ENCODE measurements at regions not wholly inside any gene's neighbourhood (a gene's known extent, or its start where the extent isn't known, plus 50 kb on each side); places are given as distances from the start of the nearest gene placed in this dataset.
"Not testable (repeated sequence)": the region's sequence is repeated elsewhere in the genome, so short reads cannot be mapped to it uniquely, and the experiment has no call there.

- intact Hi-C loops (cut with DNase I): no loop called here
- H3K4me1 ChIP-seq: no peaks in the 10 kb centered on the region
- no peak overlapping the region for H3K27ac ChIP-seq (replicated peaks in 1 of 4)
- peaks cover 0 to 25% (median 0%) of the 10 kb centered on the region in 4 donors for H3K27me3 ChIP-seq
- 81% methylated on average over 13 of the region's 13 CpGs for WGBS
- no peak for DNase-seq (ENCODE audit: extremely low spot score)
- H3K36me3 ChIP-seq: no peaks in the 10 kb centered on the region
- H3K9me3 ChIP-seq: peaks cover 0 to 35% (median 0%) of the 10 kb centered on the region in 4 donors
- TF ChIP-seq CTCF (IDR thresholded peaks at IDR 0.05) (no peak), POLR2A (IDR thresholded peaks at IDR 0.05; ENCODE audit: low read depth) (no peak), EP300 (IDR thresholded peaks at IDR 0.05) (no peak), POLR2AphosphoS5 (IDR thresholded peaks at IDR 0.05) (no peak)
- no peak overlapping the region for H3K4me3 ChIP-seq
These were observed 282.2 kb downstream of the ALG10 start for GRCh38 chr12:34304546-34304945.

GRCh38 chr12:34305176-34305575, 282.9 kb downstream of the ALG10 start:
- H3K27me3 ChIP-seq: peaks cover 0 to 22% (median 0%) of the 10 kb centered on the region in 4 donors
- WGBS: 89% methylated on average over 21 of the region's 21 CpGs
- no peak overlapping the region for H3K27ac ChIP-seq (replicated peaks in 1 of 4)
- H3K36me3 ChIP-seq: no peaks in the 10 kb centered on the region
- H3K4me1 ChIP-seq: no peaks in the 10 kb centered on the region
- H3K4me3 ChIP-seq: no peak overlapping the region
- DNase-seq (ENCODE audit: extremely low spot score): no peak
- peaks cover 0 to 35% (median 0%) of the 10 kb centered on the region in 4 donors for H3K9me3 ChIP-seq
- TF ChIP-seq POLR2A (IDR thresholded peaks at IDR 0.05; ENCODE audit: low read depth) (no peak), EP300 (IDR thresholded peaks at IDR 0.05) (no peak), CTCF (IDR thresholded peaks at IDR 0.05) (no peak), POLR2AphosphoS5 (IDR thresholded peaks at IDR 0.05) (no peak)
- intact Hi-C loops (cut with DNase I): no loop called here

DNA sequence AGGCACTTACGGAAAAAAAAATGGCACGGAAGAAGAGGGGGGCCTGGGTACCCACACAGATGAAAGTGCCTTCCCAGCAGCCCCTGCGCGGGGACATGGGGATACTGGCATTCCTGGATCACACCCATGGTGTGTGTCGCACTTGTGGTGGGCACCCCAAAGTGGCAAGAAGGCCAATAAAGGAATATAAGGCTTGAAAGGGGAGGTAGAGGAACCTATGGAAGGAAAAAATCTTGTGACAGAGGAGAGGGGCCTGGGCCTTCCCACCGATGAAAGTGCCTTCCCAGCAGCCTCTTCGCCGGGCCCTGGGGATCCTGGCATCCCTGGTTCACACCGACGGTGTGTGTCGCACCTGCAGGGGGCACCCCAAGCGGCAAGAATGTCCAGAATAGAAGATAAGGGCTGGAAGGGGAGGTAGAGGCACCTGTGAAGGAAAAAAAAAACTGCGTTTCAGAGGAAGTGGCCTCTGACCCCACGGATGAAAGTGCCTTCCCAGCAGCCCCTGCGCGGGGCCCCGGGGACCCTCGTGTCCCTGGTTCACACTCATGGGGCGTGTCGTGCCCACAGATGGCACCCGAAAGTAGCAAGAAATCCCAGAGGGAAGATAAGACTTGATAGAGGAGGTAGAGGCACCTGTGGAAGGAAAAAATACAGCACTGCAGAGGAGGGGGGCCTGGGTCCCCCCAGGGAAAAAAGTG, 284.0 kb downstream of the ALG10 start:
- Histone ChIP-seq H3K9me3 (peaks cover 0 to 35% (median 0%) of the 10 kb centered on the region in 4 donors), H3K27me3 (peaks cover 0 to 22% (median 0%) of the 10 kb centered on the region in 4 donors), H3K27ac (replicated peaks in 1 of 4) (no peak overlapping the region), H3K4me3 (no peak overlapping the region), H3K4me1 (no peaks in the 10 kb centered on the region), H3K36me3 (no peaks in the 10 kb centered on the region)
- no peak for DNase-seq (ENCODE audit: extremely low spot score)
- 78% methylated on average over 21 of the region's 21 CpGs for WGBS
- intact Hi-C loops (cut with DNase I): no loop called here
- no peak for TF ChIP-seq POLR2A (IDR thresholded peaks at IDR 0.05; ENCODE audit: low read depth)
- no peak for TF ChIP-seq CTCF (IDR thresholded peaks at IDR 0.05)
- TF ChIP-seq EP300 (IDR thresholded peaks at IDR 0.05): no peak
- TF ChIP-seq POLR2AphosphoS5 (IDR thresholded peaks at IDR 0.05): no peak

- DNase-seq (ENCODE audit: extremely low spot score); H3K4me1 ChIP-seq; H3K27ac ChIP-seq (replicated peaks in 1 of 4); H3K4me3 ChIP-seq; intact Hi-C loops (cut with DNase I); H3K36me3 ChIP-seq: not testable (repeated sequence)
- 85% methylated on average over 18 of the region's 32 CpGs for WGBS
- Histone ChIP-seq H3K27me3 (peaks cover 0 to 18% (median 0%) of the 10 kb centered on the region in 4 donors), H3K9me3 (peaks cover 0 to 12% (median 0%) of the 10 kb centered on the region in 4 donors)
These were observed 287.8 kb downstream of the ALG10 start for GRCh38 chr12:34309806-34310804.

- intact Hi-C loops (cut with DNase I): no loop called here
- H3K36me3 ChIP-seq: no peaks in the 10 kb centered on the region
- no peak for TF ChIP-seq POLR2A (IDR thresholded peaks at IDR 0.05; ENCODE audit: low read depth)
- no peak for TF ChIP-seq POLR2AphosphoS5 (IDR thresholded peaks at IDR 0.05)
- no peak for TF ChIP-seq EP300 (IDR thresholded peaks at IDR 0.05)
- H3K4me3 ChIP-seq: no peak overlapping the region
- DNase-seq (ENCODE audit: extremely low spot score): no peak
- no peaks in the 10 kb centered on the region for H3K4me1 ChIP-seq
- H3K27ac ChIP-seq (replicated peaks in 1 of 4): no peak overlapping the region
- 73% methylated on average over 9 of the region's 9 CpGs for WGBS
- H3K9me3 ChIP-seq: peaks cover 0 to 3% (median 0%) of the 10 kb centered on the region in 4 donors
- H3K27me3 ChIP-seq: peaks cover 0 to 18% (median 0%) of the 10 kb centered on the region in 4 donors
These were observed 289.0 kb downstream of the ALG10 start for GRCh38 chr12:34311337-34311736.
